H1 (cell line): ENCODE measurements at regions not wholly inside any gene's neighbourhood (a gene's known extent, or its start where the extent isn't known, plus 50 kb on each side); places are given as distances from the start of the nearest gene placed in this dataset.

Experiments used
- JUN ChIP-seq: IDR thresholded peaks from 2 replicates; pipeline ENCODE4 v1.6.1; 2011; ENCODE audit warnings: low read depth, mild to moderate bottlenecking, improper control_type of control experiment, low read length
- KDM1A ChIP-seq: fragments of 200-600, 300-600 bp; sonication (generic); IDR thresholded peaks from 2 replicates; pipeline ENCODE4 v1.7.1; 2016; ENCODE audit warnings: mild to moderate bottlenecking, low read length, borderline replicate concordance
- PHF8 ChIP-seq: fragments of 200-600 bp; sonication (generic); conservative IDR thresholded peaks from 2 replicates; pipeline ENCODE4 v1.7.1; 2012; ENCODE audit warnings: low read depth, mild to moderate bottlenecking, inconsistent platforms, low read length, moderate library complexity
- POLR2A ChIP-seq, 2 experiments: IDR thresholded peaks; 1 replicate in 1 of 2; 2 replicates in 1 of 2; pipeline ENCODE4 v1.6.1; 2011; ENCODE audit warnings: low read depth in 2 of 2, low read length in 2 of 2, mild to moderate bottlenecking in 2 of 2; ENCODE audit errors: control extremely low read depth in 1 of 2
- SIN3A ChIP-seq, 2 experiments: IDR thresholded peaks in 1 of 2; conservative IDR thresholded peaks in 1 of 2; 2 replicates each; pipeline ENCODE4 v1.6.1; 2011 to 2012; ENCODE audit warnings: low read length in 2 of 2, improper control_type of control experiment in 1 of 2, low read depth in 1 of 2, mild to moderate bottlenecking in 1 of 2
- SP4 ChIP-seq: IDR thresholded peaks from 2 replicates; pipeline ENCODE4 v1.6.1; 2012; ENCODE audit warnings: low read length, inconsistent platforms
- TAF7 ChIP-seq: optimal IDR thresholded peaks from 2 replicates; pipeline ENCODE3; 2011; ENCODE audit warnings: low read depth, mild to moderate bottlenecking, inconsistent platforms, low read length, moderate library complexity, borderline replicate concordance
- TF ChIP-seq, protein P1 (sequence below): fragments of 300-600 bp; sonication (generic); IDR thresholded peaks from 2 replicates; pipeline ENCODE4 v1.7.1; 2012; ENCODE audit warnings: low read length, moderate library complexity, mild to moderate bottlenecking, inconsistent platforms; ENCODE audit not compliant: insufficient replicate concordance
- TF ChIP-seq, protein P2 (sequence below): IDR thresholded peaks from 2 replicates; pipeline ENCODE4 v1.6.1; 2012; ENCODE audit warnings: low read length, inconsistent platforms

DNA sequence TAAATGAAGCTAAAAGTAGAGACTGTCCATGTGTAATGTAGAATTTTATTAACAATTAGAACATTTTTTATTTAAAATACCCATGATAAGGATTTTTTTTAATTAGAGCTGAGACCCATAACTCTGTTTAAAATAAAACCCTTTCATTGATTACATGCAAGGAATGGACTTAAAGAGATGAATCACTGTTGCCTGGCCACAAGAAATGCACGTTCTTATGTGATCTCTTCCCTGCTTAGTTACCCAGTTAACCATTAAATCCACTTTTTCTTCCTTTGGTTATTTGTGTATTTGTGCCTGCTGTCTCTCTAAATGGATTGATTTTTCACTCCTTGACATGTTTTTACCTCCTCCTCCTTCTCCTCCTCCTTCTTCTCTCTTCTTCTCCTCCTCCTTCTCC is 83.3 kb upstream of the SLITRK3 start (continued):
- TF ChIP-seq, protein P1, sequence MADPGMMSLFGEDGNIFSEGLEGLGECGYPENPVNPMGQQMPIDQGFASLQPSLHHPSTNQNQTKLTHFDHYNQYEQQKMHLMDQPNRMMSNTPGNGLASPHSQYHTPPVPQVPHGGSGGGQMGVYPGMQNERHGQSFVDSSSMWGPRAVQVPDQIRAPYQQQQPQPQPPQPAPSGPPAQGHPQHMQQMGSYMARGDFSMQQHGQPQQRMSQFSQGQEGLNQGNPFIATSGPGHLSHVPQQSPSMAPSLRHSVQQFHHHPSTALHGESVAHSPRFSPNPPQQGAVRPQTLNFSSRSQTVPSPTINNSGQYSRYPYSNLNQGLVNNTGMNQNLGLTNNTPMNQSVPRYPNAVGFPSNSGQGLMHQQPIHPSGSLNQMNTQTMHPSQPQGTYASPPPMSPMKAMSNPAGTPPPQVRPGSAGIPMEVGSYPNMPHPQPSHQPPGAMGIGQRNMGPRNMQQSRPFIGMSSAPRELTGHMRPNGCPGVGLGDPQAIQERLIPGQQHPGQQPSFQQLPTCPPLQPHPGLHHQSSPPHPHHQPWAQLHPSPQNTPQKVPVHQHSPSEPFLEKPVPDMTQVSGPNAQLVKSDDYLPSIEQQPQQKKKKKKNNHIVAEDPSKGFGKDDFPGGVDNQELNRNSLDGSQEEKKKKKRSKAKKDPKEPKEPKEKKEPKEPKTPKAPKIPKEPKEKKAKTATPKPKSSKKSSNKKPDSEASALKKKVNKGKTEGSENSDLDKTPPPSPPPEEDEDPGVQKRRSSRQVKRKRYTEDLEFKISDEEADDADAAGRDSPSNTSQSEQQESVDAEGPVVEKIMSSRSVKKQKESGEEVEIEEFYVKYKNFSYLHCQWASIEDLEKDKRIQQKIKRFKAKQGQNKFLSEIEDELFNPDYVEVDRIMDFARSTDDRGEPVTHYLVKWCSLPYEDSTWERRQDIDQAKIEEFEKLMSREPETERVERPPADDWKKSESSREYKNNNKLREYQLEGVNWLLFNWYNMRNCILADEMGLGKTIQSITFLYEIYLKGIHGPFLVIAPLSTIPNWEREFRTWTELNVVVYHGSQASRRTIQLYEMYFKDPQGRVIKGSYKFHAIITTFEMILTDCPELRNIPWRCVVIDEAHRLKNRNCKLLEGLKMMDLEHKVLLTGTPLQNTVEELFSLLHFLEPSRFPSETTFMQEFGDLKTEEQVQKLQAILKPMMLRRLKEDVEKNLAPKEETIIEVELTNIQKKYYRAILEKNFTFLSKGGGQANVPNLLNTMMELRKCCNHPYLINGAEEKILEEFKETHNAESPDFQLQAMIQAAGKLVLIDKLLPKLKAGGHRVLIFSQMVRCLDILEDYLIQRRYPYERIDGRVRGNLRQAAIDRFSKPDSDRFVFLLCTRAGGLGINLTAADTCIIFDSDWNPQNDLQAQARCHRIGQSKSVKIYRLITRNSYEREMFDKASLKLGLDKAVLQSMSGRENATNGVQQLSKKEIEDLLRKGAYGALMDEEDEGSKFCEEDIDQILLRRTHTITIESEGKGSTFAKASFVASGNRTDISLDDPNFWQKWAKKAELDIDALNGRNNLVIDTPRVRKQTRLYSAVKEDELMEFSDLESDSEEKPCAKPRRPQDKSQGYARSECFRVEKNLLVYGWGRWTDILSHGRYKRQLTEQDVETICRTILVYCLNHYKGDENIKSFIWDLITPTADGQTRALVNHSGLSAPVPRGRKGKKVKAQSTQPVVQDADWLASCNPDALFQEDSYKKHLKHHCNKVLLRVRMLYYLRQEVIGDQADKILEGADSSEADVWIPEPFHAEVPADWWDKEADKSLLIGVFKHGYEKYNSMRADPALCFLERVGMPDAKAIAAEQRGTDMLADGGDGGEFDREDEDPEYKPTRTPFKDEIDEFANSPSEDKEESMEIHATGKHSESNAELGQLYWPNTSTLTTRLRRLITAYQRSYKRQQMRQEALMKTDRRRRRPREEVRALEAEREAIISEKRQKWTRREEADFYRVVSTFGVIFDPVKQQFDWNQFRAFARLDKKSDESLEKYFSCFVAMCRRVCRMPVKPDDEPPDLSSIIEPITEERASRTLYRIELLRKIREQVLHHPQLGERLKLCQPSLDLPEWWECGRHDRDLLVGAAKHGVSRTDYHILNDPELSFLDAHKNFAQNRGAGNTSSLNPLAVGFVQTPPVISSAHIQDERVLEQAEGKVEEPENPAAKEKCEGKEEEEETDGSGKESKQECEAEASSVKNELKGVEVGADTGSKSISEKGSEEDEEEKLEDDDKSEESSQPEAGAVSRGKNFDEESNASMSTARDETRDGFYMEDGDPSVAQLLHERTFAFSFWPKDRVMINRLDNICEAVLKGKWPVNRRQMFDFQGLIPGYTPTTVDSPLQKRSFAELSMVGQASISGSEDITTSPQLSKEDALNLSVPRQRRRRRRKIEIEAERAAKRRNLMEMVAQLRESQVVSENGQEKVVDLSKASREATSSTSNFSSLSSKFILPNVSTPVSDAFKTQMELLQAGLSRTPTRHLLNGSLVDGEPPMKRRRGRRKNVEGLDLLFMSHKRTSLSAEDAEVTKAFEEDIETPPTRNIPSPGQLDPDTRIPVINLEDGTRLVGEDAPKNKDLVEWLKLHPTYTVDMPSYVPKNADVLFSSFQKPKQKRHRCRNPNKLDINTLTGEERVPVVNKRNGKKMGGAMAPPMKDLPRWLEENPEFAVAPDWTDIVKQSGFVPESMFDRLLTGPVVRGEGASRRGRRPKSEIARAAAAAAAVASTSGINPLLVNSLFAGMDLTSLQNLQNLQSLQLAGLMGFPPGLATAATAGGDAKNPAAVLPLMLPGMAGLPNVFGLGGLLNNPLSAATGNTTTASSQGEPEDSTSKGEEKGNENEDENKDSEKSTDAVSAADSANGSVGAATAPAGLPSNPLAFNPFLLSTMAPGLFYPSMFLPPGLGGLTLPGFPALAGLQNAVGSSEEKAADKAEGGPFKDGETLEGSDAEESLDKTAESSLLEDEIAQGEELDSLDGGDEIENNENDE: no peak
- no peak for TF ChIP-seq POLR2A (IDR thresholded peaks at IDR 0.05; ENCODE audit: control extremely low read depth in 1 of 2, low read depth in 2 of 2, low read length in 2 of 2)
- TF ChIP-seq, protein P2, sequence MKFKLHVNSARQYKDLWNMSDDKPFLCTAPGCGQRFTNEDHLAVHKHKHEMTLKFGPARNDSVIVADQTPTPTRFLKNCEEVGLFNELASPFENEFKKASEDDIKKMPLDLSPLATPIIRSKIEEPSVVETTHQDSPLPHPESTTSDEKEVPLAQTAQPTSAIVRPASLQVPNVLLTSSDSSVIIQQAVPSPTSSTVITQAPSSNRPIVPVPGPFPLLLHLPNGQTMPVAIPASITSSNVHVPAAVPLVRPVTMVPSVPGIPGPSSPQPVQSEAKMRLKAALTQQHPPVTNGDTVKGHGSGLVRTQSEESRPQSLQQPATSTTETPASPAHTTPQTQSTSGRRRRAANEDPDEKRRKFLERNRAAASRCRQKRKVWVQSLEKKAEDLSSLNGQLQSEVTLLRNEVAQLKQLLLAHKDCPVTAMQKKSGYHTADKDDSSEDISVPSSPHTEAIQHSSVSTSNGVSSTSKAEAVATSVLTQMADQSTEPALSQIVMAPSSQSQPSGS: no peak
- no peak for TF ChIP-seq SP4
- TF ChIP-seq SIN3A (conservative IDR thresholded peaks at IDR 0.05 in 1 of 2, IDR thresholded peaks at IDR 0.05 in 1 of 2; ENCODE audit: low read depth in 1 of 2, low read length in 2 of 2): no peak
- TF ChIP-seq JUN: no peak
- no peak for TF ChIP-seq PHF8
- TF ChIP-seq KDM1A: no peak
- no peak for TF ChIP-seq TAF7
